SK-N-DZ (cell line): ENCODE measurements at regions not wholly inside any gene's neighbourhood (a gene's known extent, or its start where the extent isn't known, plus 50 kb on each side); places are given as distances from the start of the nearest gene placed in this dataset.

ENCODE experiments used
- DNase-seq: peaks from one replicate; pipeline ENCODE4 v3.0.0-alpha.2; 2015; ENCODE audit warnings: low spot score

GRCh38 chr10:105797234-105797890, 1156.3 kb downstream of the SORCS3 start:
- peak; percentile 16 for DNase-seq

GRCh38 chr10:105793071-105793470, 1152.0 kb downstream of the SORCS3 start:
- no peak for DNase-seq

GRCh38 chr10:105785721-105786120, 1144.6 kb downstream of the SORCS3 start:
- no peak for DNase-seq

GRCh38 chr10:105783936-105784483, 1142.9 kb downstream of the SORCS3 start:
- DNase-seq, result no peak

GRCh38 chr10:105774881-105775280, 1133.8 kb downstream of the SORCS3 start:
- no peak for DNase-seq

- no peak for DNase-seq
These were observed 1133.3 kb downstream of the SORCS3 start for GRCh38 chr10:105774351-105774750.

GRCh38 chr10:105770524-105771212, 1129.6 kb downstream of the SORCS3 start:
- no peak for DNase-seq

GRCh38 chr10:105769248-105770184, 1128.4 kb downstream of the SORCS3 start:
- DNase-seq, result no peak

GRCh38 chr10:105763611-105764010, 1122.5 kb downstream of the SORCS3 start:
- DNase-seq, result no peak

- DNase-seq, result no peak
These were observed 1120.6 kb downstream of the SORCS3 start for GRCh38 chr10:105761576-105762260.

- no peak for DNase-seq
These were observed 1118.6 kb downstream of the SORCS3 start for GRCh38 chr10:105759669-105760068.

- DNase-seq, result no peak
These were observed 1117.3 kb downstream of the SORCS3 start for GRCh38 chr10:105758209-105758998.

GRCh38 chr10:105757302-105757701, 1116.2 kb downstream of the SORCS3 start:
- DNase-seq, result no peak

- no peak for DNase-seq
These were observed 1115.3 kb downstream of the SORCS3 start for GRCh38 chr10:105756386-105756785.

- DNase-seq, result no peak
These were observed 1110.6 kb downstream of the SORCS3 start for GRCh38 chr10:105751688-105752087.

GRCh38 chr10:105745596-105746148, 1104.6 kb downstream of the SORCS3 start:
- no peak for DNase-seq

- DNase-seq, result no peak
These were observed 1102.4 kb downstream of the SORCS3 start for GRCh38 chr10:105743343-105744056.

- no peak for DNase-seq
These were observed 1101.8 kb downstream of the SORCS3 start for GRCh38 chr10:105742923-105743322.

GRCh38 chr10:105742184-105742583, 1101.1 kb downstream of the SORCS3 start:
- no peak for DNase-seq
